ENCODE measurements at regions not wholly inside any gene's neighbourhood (a gene's known extent, or its start where the extent isn't known, plus 50 kb on each side); places are given as distances from the start of the nearest gene placed in this dataset.
A peak's percentile ranks its signal among the peaks of the same experiment; 100 is the strongest.

DNA sequence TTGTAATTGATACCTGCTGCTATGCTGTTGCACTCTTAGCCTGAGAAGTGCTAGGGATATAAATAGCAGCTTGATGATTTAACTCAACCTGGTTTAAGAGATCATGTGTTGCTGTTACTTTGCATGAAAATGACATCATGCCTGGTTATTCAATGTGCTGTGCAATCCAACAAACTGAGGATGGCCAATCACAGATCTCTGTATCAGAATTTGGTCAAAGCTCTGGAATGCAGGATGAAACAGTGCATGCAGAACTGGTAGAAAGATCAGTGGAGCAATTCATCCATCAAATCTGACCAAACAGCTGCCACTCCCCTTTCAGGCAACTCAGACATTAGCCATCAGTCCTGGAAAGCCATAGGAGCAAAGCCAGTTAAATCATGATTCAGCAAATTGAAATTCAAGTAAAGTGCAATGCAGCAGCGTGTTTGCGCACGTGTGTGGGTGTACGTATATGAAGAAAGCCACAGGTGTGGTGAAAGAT, 160.3 kb upstream of the RASGEF1B start:
- peak; percentile 34 for DNase-seq (ENCODE audit: low read depth)
- in situ Hi-C loops (cut with HindIII; ENCODE audit: low sequenced_read_pairs), result no loop called here
- H3K4me3 ChIP-seq (ENCODE audit: low read depth, low read length), result no peak overlapping the region
- TF ChIP-seq, protein P1, sequence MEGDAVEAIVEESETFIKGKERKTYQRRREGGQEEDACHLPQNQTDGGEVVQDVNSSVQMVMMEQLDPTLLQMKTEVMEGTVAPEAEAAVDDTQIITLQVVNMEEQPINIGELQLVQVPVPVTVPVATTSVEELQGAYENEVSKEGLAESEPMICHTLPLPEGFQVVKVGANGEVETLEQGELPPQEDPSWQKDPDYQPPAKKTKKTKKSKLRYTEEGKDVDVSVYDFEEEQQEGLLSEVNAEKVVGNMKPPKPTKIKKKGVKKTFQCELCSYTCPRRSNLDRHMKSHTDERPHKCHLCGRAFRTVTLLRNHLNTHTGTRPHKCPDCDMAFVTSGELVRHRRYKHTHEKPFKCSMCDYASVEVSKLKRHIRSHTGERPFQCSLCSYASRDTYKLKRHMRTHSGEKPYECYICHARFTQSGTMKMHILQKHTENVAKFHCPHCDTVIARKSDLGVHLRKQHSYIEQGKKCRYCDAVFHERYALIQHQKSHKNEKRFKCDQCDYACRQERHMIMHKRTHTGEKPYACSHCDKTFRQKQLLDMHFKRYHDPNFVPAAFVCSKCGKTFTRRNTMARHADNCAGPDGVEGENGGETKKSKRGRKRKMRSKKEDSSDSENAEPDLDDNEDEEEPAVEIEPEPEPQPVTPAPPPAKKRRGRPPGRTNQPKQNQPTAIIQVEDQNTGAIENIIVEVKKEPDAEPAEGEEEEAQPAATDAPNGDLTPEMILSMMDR (IDR thresholded peaks at IDR 0.05; ENCODE audit: low read depth, low read length, missing control alignments), result no peak

DNA sequence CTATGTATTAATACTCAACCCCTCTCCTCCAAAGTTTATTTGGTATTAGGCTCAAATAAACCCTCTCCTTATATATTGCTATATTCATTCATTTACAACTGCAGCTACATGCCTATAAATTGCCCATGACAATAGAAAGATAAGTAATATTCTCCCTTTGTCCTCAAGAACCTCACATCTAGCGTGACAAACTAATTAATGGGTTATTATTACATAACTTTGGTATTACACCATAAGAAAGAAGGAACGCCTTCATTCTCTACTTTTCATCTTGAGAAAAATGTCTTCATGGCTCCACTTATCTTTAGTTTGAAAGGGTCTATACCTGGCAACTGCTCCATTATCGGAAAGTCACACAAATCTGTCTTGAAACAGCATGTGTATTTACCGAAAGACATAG, 157.7 kb upstream of the RASGEF1B start:
- DNase-seq (ENCODE audit: low read depth), result no peak

DNA sequence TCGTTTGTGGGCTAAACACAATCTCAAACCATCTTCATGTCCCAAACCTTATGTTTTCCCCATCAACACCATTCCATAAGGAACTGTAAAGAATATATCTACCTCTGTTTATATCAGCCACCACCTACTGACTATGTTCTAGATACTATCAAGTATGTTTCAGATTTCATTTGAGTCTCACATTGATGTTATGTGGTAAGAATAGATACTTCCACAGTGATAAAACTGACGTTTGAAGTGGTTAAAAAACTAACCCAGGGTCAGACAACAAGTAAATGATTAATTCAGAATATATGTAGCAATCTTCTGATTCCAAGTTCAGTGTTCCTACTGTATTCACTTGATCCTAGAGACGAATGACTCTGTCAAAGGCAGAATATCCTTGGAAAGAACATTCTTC, 156.8 kb upstream of the RASGEF1B start:
- TF ChIP-seq, protein P1 (IDR thresholded peaks at IDR 0.05; ENCODE audit: low read depth, low read length, missing control alignments), result no peak
- DNase-seq (ENCODE audit: low read depth), result no peak
- in situ Hi-C loops (cut with HindIII; ENCODE audit: low sequenced_read_pairs), result no loop called here
- no peak overlapping the region for H3K4me3 ChIP-seq (ENCODE audit: low read depth, low read length)

More for the DNA sequence above, 157.7 kb upstream of the RASGEF1B start:
- no peak overlapping the region for H3K4me3 ChIP-seq (ENCODE audit: low read depth, low read length)
- in situ Hi-C loops (cut with HindIII; ENCODE audit: low sequenced_read_pairs), result no loop called here
- TF ChIP-seq, protein P1 (IDR thresholded peaks at IDR 0.05; ENCODE audit: low read depth, low read length, missing control alignments), result no peak

DNA sequence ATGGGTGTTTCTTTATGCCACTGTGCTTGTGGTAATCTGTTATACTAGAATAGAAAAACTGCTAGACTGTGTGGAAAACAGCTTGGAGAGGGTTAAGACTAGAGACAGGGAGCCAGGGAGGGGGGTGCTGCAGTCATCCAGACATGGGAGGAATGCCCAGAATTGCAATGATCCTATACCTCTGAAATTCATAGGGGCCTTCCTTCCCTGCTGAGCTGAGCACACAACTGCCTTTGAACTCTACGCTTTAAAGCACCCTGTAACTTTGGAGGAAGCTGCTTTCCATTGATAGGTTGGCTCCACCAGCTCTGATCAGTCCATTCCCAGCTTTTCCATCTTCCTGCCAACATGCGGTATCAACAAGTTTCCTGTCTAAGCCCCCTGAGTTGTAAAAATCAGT, 155.9 kb upstream of the RASGEF1B start:
- TF ChIP-seq, protein P1 (IDR thresholded peaks at IDR 0.05; ENCODE audit: low read depth, low read length, missing control alignments), result no peak
- peak; percentile 3 for DNase-seq (ENCODE audit: low read depth)
- in situ Hi-C loops (cut with HindIII; ENCODE audit: low sequenced_read_pairs), result no loop called here

DNA sequence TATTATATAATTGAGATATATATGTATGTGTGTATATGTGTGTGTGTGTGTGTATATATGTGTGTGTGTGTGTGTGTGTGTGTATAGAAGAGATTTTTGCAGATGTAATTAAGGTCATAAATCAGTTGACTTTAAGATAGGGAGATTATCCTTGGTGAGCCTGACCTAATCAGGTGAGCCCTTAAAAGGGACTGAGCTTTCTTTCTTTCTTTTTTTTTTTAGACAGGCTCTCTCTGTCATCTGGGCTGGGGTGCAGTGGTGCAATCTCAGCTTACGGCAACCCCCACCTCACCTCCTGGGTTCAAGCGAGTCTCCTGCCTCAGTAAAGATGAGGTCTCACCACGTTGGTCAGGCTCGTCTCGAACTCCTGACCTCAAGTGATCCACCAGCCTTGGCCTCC, 155.1 kb upstream of the RASGEF1B start:
- TF ChIP-seq, protein P1 (IDR thresholded peaks at IDR 0.05; ENCODE audit: low read depth, low read length, missing control alignments), result no peak
- in situ Hi-C loops (cut with HindIII; ENCODE audit: low sequenced_read_pairs), result no loop called here
- no peak overlapping the region for H3K4me3 ChIP-seq (ENCODE audit: low read depth, low read length)
- no peak for DNase-seq (ENCODE audit: low read depth)

More for the DNA sequence above, 155.9 kb upstream of the RASGEF1B start:
- no peak overlapping the region for H3K4me3 ChIP-seq (ENCODE audit: low read depth, low read length)

DNA sequence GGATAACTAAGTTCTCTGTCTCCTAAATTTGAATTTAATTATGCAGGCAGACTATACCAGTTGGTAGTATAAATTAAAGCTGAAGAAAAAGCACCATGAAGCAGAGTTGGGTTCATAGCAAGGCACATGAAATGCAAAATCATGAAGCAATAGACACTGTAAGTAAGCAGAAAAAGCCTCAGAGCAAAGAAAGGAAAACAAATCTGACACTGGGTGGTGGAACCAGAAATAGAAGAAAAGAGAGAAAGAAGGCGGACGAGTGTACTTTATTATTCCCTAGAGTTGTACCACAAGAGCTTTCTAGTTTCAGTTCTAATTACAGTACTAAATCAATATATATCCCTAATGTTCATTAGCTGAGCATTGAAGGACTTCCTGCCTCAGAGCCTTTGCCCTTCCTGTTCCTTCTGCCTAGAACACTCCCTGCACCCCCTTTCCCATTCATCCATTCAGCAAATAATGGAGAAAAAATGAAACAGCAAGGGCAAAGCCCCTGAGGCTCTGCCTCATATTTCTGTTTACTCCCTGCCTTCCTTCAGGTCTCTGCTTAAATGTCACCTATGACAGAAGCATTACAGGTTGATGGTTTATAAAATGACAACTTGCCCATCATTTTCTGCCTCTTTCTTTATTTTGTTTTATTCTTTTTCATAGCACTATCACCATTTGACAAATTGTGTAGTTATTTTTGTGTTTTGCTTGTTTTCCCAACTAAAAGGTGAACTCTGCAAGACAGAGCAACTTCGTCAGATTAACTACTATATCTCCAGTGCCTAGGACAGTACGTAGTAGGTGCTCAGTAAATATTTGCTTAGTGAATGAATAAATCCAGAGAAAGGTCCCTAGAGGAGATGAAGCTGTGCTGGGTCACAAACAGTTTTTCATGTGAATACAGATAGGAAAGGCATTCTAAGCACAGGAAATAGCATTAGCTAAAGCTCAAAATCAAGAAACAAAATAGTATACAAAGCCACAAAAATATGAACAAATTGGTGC, 154.0 kb upstream of the RASGEF1B start:
- TF ChIP-seq, protein P1 (IDR thresholded peaks at IDR 0.05; ENCODE audit: low read depth, low read length, missing control alignments), result no peak
- no peak overlapping the region for H3K4me3 ChIP-seq (ENCODE audit: low read depth, low read length)
- in situ Hi-C loops (cut with HindIII; ENCODE audit: low sequenced_read_pairs), result no loop called here
- no peak for DNase-seq (ENCODE audit: low read depth)
